Hippocampal formation (tissue), 2 donors: ENCODE measurements at regions not wholly inside any gene's neighbourhood (a gene's known extent, or its start where the extent isn't known, plus 50 kb on each side); places are given as distances from the start of the nearest gene placed in this dataset.

Experiments used
- DNase-seq, 2 donors: peaks; one replicate each; lab custom pipeline; 2025; lab: John Stamatoyannopoulos, UW

DNA sequence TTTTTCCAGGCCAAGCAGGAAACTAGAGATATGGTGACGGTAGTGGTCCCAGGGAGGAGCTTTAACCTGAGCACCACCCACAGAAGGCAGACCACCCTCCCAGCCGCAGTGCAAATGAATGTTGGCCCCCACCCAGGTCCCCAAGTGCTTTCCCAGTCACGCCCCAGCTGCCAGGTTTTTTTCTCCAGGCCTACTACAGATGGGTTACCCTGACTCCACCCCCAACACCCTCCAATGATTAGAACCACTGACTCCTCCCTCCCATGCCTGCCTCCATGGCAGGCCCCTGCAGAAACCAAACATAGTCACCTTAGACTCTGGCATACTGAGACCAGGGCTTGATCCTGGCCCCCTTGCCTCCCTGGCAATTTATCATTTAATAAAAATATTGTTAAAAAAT, 58.7 kb upstream of the CHST1 start:
- no peak for DNase-seq

DNA sequence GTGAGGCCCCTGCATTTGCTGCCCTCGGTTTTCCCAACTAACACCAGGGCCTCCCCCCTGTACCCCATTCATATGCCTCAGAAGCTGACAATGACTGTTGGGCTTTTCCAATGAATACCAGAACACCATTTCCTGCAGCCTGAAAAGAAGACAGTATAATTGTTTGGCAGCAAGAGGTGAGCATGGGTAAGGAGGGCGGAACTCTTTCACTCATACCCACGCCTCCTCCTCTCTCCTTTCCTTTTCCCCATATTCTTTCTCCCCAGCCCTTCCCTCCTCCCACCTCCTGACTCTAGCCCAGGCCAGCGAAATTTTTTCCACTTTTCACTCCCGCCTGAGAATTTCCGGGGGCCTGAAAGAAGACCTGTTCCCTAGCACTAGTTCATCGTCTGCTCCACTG, 58.0 kb upstream of the CHST1 start:
- DNase-seq: no peak

DNA sequence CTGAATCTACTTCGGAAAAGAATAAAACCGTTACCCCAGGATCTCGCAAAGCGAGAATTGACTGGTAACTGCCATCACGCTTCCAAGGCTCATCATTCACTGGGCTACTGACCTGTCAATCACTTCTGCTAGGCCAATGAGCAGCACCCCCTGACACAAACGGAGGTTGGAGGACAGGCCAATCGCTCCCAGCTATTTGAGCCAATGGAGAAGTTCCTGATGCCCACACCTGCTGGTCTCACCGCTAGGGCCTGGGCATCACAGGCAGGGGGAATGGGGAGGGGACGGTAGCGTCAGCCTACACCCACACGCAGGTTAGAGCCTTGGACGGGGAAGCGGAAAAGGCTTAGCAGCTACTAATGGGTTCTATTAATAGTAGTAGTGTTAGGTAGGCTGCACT, 56.7 kb upstream of the CHST1 start:
- DNase-seq: no peak

DNA sequence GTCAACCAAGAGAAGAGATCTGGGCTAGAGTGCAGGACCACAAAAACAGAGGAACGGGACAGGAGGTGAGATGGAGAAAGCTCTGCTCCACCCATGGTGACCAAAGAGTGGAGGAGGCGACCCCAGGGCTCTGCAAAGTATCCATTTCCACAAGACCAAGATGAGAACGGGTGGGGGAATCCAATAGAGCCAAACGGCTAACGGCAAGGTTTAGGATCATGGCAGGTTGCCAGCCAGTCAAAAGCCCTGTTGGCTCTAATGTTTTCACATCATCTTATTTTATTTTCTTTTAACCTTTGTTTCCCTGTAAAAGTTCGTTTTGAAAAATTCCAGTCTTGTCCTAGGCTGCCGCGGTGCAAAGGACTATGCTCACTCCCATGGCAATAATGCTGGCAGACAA, 52.1 kb upstream of the CHST1 start:
- no peak for DNase-seq

DNA sequence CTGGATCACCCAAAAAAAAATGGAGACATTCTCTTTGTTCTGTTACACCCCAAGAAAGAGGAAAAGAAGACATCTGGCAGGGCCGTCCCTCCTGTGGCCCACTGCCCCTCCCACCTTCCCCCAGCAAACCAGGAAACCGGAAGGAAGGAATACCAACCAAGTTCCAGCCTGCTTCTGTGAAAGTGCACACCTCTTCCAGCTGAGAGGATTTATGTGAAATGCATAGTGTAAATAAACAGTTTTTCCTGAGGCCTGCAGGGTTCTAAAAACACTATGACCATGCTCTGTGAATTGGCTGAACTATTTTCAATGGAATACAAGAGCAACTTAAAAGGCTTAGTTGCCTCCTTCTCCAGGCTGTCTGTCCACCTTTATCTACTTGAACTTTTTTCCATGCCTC, 50.0 kb upstream of the CHST1 start:
- no peak for DNase-seq
